Esophagus squamous epithelium (tissue), 4 donors: ENCODE measurements at regions not wholly inside any gene's neighbourhood (a gene's known extent, or its start where the extent isn't known, plus 50 kb on each side); places are given as distances from the start of the nearest gene placed in this dataset.

Experiments
- CTCF ChIP-seq, 6 experiments: fragments of 450-650 bp in 4 of 6; fragments of 200-600 bp in 2 of 6; sonication (generic) in 2 of 6; IDR thresholded peaks; one replicate each; pipeline ENCODE4 v1.5.1; 2016 to 2019; ENCODE audit warnings: antibody characterized with exemption in 6 of 6, mild to moderate bottlenecking in 4 of 6, moderate library complexity in 4 of 6
- POLR2A ChIP-seq, 4 donors: fragments of 450-650 bp; IDR thresholded peaks; one replicate each; pipeline ENCODE4 v1.6.1; 2017; ENCODE audit warnings: antibody characterized with exemption in 4 of 4, mild to moderate bottlenecking in 4 of 4, moderate library complexity in 3 of 4

GRCh38 chr6:137740967-137741761 is 125.9 kb upstream of the TNFAIP3 start:
- TF ChIP-seq CTCF (IDR thresholded peaks at IDR 0.05) (no peak), POLR2A (IDR thresholded peaks at IDR 0.05) (no peak)
